NCI-H2227 (cell line): ENCODE measurements at regions not wholly inside any gene's neighbourhood (a gene's known extent, or its start where the extent isn't known, plus 50 kb on each side); places are given as distances from the start of the nearest gene placed in this dataset.
"Not testable (repeated sequence)": the region's sequence is repeated elsewhere in the genome, so short reads cannot be mapped to it uniquely, and the experiment has no call there.

Experiments
- DNase-seq: peaks from one replicate; lab custom pipeline; 2025; ENCODE audit not compliant: unreplicated experiment; lab: John Stamatoyannopoulos, UW

GRCh38 chr5:29229461-29229860 lies 1964.0 kb upstream of the CDH6 start:
- no peak for DNase-seq

- no peak for DNase-seq
Measured at GRCh38 chr5:29218138-29218537, 1975.3 kb upstream of the CDH6 start.

- no peak for DNase-seq
Measured at GRCh38 chr5:29214839-29215238, 1978.6 kb upstream of the CDH6 start.

- DNase-seq = no peak
Measured at GRCh38 chr5:29213475-29213874, 1980.0 kb upstream of the CDH6 start.

GRCh38 chr5:29208024-29208423 lies 1985.5 kb upstream of the CDH6 start:
- DNase-seq = no peak

GRCh38 chr5:29203049-29203448 lies 1990.4 kb upstream of the CDH6 start:
- no peak for DNase-seq

GRCh38 chr5:29197631-29198454 lies 1995.6 kb upstream of the CDH6 start:
- no peak for DNase-seq

GRCh38 chr5:29193972-29194371 lies 1999.5 kb upstream of the CDH6 start:
- no peak for DNase-seq

- not testable (repeated sequence) for DNase-seq
Measured at GRCh38 chr5:29191269-29192048, 2002.0 kb upstream of the CDH6 start.

- DNase-seq = not testable (repeated sequence)
Measured at GRCh38 chr5:29190398-29190797, 2003.1 kb upstream of the CDH6 start.

GRCh38 chr5:29186380-29186779 lies 2007.1 kb upstream of the CDH6 start:
- not testable (repeated sequence) for DNase-seq

- DNase-seq = no peak
Measured at GRCh38 chr5:29185558-29185957, 2007.9 kb upstream of the CDH6 start.

- DNase-seq = no peak
Measured at GRCh38 chr5:29175774-29176173, 2017.7 kb upstream of the CDH6 start.

- no peak for DNase-seq
Measured at GRCh38 chr5:29170599-29170998, 2022.9 kb upstream of the CDH6 start.

GRCh38 chr5:29169886-29170285 lies 2023.6 kb upstream of the CDH6 start:
- no peak for DNase-seq

GRCh38 chr5:29162297-29162696 lies 2031.2 kb upstream of the CDH6 start:
- DNase-seq = no peak

GRCh38 chr5:29161399-29162291 lies 2031.8 kb upstream of the CDH6 start:
- no peak for DNase-seq

- no peak for DNase-seq
Measured at GRCh38 chr5:29157975-29158374, 2035.5 kb upstream of the CDH6 start.

- DNase-seq = no peak
Measured at GRCh38 chr5:29150840-29151239, 2042.6 kb upstream of the CDH6 start.

- no peak for DNase-seq
Measured at GRCh38 chr5:29148581-29148980, 2044.9 kb upstream of the CDH6 start.

- DNase-seq = no peak
Measured at GRCh38 chr5:29148073-29148472, 2045.4 kb upstream of the CDH6 start.
